Omental fat pad (tissue), 3 donors: ENCODE measurements at regions not wholly inside any gene's neighbourhood (a gene's known extent, or its start where the extent isn't known, plus 50 kb on each side); places are given as distances from the start of the nearest gene placed in this dataset.
"Not testable (repeated sequence)": the region's sequence is repeated elsewhere in the genome, so short reads cannot be mapped to it uniquely, and the experiment has no call there.

Experiments
- ATAC-seq: fragments of 150-250 bp; one replicate; pipeline ENCODE4 v1.9.1; 2016; ENCODE audit warnings: mild to moderate bottlenecking, moderate library complexity; ENCODE audit not compliant: low FRiP score
- DNase-seq: peaks from one replicate; pipeline ENCODE4 v3.0.0-alpha.2; 2019; ENCODE audit warnings: low spot score
- CTCF ChIP-seq, 3 donors: fragments of 450-650 bp; IDR thresholded peaks; one replicate each; pipeline ENCODE4 v1.5.1; 2016 to 2017; ENCODE audit warnings: antibody characterized with exemption in 3 of 3, mild to moderate bottlenecking in 3 of 3, moderate library complexity in 2 of 3

DNA sequence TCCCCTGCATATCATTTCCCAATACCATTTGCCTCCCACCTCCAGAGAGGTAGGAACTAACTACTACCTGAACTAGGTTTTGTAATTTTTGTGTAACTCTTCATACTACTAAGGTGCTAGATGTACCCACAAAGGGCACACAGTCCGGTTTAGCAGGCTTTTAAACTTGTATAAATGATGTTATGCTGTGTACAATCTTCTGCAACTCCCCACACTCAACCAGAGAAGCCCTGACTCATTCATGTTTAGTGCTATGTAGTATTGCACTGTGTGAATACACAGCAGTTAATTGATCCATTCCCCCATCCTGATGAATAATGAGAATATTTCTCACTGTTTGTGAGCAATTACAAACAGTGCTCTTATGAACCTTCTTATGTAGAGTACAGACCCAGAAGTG is 285.6 kb downstream of the SMAD2 start:
- TF ChIP-seq CTCF (IDR thresholded peaks at IDR 0.05): no peak
- no peak for ATAC-seq
- no peak for DNase-seq

DNA sequence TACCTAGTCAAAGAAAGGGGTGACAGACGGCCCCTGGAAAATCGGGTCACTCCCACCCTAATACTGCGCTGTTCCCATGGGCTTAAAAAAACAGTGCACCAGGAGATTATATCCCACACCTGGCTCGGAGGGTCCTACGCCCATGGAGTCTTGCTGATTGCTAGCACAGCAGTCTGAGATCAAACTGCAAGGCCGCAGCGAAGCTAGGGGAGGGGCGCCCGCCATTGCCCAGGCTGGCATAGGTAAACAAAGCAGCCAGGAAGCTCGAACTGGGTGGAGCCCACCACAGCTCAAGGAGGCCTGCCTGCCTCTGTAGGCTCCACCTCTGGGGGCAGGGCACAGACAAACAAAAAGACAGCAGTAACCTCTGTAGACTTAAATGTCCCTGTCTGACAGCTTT is 292.9 kb downstream of the SMAD2 start:
- not testable (repeated sequence) for DNase-seq, ATAC-seq

DNA sequence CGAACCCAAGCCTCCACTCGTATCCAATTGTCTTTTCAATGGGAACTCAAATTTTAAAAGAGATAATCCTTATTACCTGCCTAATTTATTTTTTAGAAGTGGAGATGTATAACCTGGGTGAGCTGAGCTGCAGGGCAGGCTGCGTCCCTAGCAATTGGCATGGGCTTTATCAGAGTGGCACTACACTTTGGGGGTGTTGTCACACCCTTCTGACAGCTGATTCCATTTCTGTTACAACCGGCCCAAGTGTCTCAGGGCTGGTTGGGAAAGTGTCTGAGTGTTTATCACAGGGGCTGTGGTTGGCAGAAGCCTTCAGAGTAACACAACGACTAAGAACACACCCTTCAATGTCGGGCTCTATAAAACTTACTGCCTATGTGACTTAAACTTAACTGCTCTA is 295.0 kb downstream of the SMAD2 start:
- ATAC-seq (no peak), DNase-seq (no peak)
- TF ChIP-seq CTCF (IDR thresholded peaks at IDR 0.05): no peak

DNA sequence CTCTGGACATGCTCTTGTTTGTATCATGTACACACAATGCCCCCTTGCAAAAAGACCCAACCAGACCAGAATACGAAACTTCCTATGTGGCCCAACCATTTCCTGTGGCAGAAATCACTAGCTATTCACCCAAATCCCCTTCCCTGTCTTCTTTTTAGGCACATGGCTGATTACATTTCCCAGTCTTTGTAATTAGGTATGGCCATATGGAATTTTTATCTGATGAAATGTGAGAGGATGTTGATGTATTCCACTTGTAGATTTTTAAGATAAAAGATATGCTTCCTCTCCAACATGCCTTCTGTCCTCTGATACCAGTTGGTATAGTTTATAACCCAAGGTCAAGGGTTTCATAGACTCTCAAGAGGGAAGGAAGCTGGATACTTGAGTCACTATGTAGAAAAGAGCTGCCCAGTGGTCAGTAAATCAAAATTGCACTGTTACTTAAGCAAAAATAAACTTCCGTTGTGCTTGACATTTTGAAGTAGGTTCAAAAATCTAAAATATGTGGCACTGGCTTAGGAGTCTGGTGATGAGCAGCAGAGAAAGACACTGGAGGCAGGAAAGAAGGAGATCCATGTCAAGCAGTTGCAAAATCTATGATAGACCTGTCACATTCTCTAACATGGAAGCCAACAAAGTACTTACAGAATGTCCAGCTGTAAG is 297.4 kb downstream of the SMAD2 start:
- no peak for TF ChIP-seq CTCF (IDR thresholded peaks at IDR 0.05)
- DNase-seq: no peak
- ATAC-seq: no peak

GRCh38 chr18:47628893-47629292 is 301.6 kb downstream of the SMAD2 start:
- no peak for TF ChIP-seq CTCF (IDR thresholded peaks at IDR 0.05)
- no peak for ATAC-seq
- no peak for DNase-seq

DNA sequence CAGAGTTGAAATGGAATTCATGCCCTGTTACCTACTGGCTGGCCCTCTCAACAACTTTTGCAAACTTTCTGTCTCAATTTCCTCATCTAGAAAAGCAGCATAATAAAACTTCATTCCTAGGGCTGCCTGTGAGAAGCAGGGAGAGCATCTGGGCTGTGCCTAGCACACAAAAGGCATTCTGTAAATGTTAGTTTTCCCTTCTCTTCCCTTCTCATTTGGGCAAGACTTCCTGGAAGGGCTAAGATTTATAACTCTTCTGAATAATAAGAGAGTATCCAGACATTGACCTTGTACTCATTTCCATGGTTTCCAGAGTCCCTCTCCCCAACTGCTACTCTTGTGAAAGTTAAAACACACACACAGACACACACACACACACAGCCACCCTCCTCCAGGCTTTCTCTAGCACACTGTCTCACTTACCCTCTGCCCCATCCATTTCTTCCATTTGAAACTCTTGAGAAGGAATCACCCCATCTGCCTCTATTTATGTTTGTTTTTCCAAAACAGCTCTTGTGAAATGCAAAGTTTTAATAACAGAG is 302.1 kb downstream of the SMAD2 start:
- DNase-seq: no peak
- no peak for TF ChIP-seq CTCF (IDR thresholded peaks at IDR 0.05)
- ATAC-seq: no peak

GRCh38 chr18:47627030-47627429 is 303.4 kb downstream of the SMAD2 start:
- TF ChIP-seq CTCF (IDR thresholded peaks at IDR 0.05): no peak
- DNase-seq (no peak), ATAC-seq (no peak)
